ENCODE measurements at regions not wholly inside any gene's neighbourhood (a gene's known extent, or its start where the extent isn't known, plus 50 kb on each side); places are given as distances from the start of the nearest gene placed in this dataset.

DNA sequence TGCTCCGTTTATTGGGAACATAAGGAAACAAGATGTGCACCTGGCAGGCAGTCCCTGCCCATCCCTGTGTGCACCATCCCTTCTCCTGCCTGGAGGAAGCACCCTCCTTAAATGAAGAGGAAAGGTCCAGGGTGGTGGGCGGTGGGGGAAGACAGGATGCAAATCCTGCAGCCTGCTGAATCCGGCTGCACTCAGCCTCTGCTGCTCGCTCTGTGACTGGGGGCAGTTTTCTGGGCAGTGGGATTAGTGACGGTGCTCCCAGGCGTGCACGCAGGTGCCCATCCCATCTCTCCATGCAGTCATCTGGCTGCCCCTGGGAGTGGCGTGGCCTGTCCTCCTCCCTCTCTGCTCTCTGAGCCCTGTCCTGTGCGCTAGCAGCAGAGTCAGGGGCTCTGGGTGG, 371.3 kb upstream of the MYT1L start (continued):
- TF ChIP-seq, protein P1, sequence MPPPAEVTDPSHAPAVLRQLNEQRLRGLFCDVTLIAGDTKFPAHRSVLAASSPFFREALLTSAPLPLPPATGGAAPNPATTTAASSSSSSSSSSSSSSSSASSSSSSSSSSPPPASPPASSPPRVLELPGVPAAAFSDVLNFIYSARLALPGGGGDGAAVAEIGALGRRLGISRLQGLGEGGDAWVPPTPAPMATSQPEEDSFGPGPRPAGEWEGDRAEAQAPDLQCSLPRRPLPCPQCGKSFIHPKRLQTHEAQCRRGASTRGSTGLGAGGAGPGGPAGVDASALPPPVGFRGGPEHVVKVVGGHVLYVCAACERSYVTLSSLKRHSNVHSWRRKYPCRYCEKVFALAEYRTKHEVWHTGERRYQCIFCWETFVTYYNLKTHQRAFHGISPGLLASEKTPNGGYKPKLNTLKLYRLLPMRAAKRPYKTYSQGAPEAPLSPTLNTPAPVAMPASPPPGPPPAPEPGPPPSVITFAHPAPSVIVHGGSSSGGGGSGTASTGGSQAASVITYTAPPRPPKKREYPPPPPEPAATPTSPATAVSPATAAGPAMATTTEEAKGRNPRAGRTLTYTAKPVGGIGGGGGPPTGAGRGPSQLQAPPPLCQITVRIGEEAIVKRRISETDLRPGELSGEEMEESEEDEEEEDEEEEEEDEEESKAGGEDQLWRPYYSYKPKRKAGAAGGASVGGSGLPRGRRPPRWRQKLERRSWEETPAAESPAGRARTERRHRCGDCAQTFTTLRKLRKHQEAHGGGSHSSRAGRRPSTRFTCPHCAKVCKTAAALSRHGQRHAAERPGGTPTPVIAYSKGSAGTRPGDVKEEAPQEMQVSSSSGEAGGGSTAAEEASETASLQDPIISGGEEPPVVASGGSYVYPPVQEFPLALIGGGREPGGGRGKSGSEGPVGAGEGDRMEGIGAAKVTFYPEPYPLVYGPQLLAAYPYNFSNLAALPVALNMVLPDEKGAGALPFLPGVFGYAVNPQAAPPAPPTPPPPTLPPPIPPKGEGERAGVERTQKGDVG (CRISPR knock-in tag; IDR thresholded peaks at IDR 0.05): no peak
- no peak for TF ChIP-seq ETV6 (conservative IDR thresholded peaks at IDR 0.05 in 1 of 2, IDR thresholded peaks at IDR 0.05 in 1 of 2; ENCODE audit: borderline replicate concordance in 1 of 2, low read depth in 1 of 2)
- TF ChIP-seq CEBPB (IDR thresholded peaks at IDR 0.05; ENCODE audit: borderline replicate concordance in 1 of 2, low read depth in 2 of 2, low read length in 2 of 2): no peak
- TF ChIP-seq, protein P2, sequence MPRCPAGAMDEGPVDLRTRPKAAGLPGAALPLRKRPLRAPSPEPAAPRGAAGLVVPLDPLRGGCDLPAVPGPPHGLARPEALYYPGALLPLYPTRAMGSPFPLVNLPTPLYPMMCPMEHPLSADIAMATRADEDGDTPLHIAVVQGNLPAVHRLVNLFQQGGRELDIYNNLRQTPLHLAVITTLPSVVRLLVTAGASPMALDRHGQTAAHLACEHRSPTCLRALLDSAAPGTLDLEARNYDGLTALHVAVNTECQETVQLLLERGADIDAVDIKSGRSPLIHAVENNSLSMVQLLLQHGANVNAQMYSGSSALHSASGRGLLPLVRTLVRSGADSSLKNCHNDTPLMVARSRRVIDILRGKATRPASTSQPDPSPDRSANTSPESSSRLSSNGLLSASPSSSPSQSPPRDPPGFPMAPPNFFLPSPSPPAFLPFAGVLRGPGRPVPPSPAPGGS (IDR thresholded peaks at IDR 0.05; ENCODE audit: borderline replicate concordance, insufficient read depth, low read depth, low read length, poor library complexity, severe bottlenecking): no peak
- no peak for TF ChIP-seq RCOR1 (conservative IDR thresholded peaks at IDR 0.05; ENCODE audit: low read depth, low read length)
- TF ChIP-seq PAX8 (IDR thresholded peaks at IDR 0.05): no peak
- TF ChIP-seq CBX3 (IDR thresholded peaks at IDR 0.05; ENCODE audit: borderline replicate concordance, low read depth): no peak
- no peak for TF ChIP-seq ZZZ3 (IDR thresholded peaks at IDR 0.05; ENCODE audit: control insufficient read depth, insufficient read length, low read depth)
- no peak for TF ChIP-seq HDAC6 (IDR thresholded peaks at IDR 0.05; ENCODE audit: unreplicated experiment)

All from GM12878 (cell line).